Hematopoietic multipotent progenitor cell (in vitro differentiated cells): ENCODE measurements at regions not wholly inside any gene's neighbourhood (a gene's known extent, or its start where the extent isn't known, plus 50 kb on each side); places are given as distances from the start of the nearest gene placed in this dataset. TPM values are rescaled to one million over a fixed set of nuclear protein-coding genes. Genes with fewer than 3 reads are reported as not detected.
"Not testable (repeated sequence)": the region's sequence is repeated elsewhere in the genome, so short reads cannot be mapped to it uniquely, and the experiment has no call there.

ENCODE experiments used
- DNase-seq, 3 donors: peaks; one replicate each; pipeline ENCODE4 v3.0.0-alpha.2; 2011 to 2015; ENCODE audit warnings: low read depth in 2 of 3, low spot score in 2 of 3
- small RNA-seq: library from RNA; depleted of rRNA; stranded (forward); fragments of <200 nt; gene quantifications from one replicate; pipeline ENCODE3, GENCODE V24; 2012

GRCh38 chrX:138255373-138255772 is 456.1 kb downstream of the FGF13 start:
- no peak for DNase-seq

GRCh38 chrX:138264095-138264494 is 447.4 kb downstream of the FGF13 start:
- not testable (repeated sequence) for DNase-seq

GRCh38 chrX:138270931-138271330 is 440.6 kb downstream of the FGF13 start:
- no peak for DNase-seq

GRCh38 chrX:138282598-138283150 is 428.8 kb downstream of the FGF13 start:
- not testable (repeated sequence) for DNase-seq

DNA sequence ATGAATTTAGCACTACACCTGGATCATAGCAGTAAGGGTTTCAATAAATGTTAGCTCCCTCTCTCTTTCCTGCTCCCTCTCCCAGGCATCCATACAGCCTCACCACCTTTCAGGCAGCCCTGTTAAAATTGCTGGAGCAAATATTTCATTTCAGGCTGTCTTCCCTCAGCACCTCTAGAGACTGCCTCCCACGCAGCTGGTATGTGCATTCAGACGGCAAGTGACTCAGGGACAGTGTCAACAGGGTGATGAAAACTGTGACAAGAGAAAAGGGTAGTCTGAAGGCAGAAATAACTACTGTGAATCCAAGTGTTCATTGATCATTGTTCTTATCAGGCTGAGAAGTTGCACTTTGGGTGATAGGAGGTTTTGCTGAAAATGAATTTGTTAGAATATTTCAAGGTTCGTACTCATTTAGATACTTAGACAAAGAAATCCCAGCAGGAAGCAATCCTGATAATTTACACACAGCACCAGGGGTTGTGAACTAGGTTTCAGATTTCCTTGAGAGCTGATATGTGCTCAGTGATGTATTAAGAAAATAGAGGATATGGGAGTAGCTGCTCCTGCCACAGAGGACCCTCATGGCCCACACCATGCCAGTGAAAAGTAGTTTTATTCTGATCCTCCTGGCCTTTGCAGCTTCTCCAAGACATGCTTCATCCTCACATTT is 424.2 kb downstream of the FGF13 start:
- DNase-seq, result no peak

DNA sequence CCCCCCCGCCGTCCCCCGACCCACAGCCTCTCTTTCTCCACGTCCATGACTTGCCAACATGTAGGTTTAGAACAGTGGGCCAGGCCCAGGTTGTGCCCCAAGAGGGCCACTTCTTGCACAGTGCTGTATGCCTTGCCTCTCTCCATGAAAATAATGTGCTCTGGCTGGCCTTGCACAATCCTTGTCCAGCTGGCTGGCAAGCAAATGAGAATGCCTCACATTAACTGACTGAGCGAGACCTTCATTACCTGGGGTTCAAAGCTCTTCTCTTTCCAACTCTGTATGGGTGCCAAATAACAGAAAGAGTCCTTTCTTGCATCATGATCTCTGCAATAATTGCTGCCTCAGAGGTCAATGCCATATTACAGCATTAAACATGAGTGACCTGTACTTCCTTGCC is 416.6 kb downstream of the FGF13 start:
- no peak for DNase-seq

DNA sequence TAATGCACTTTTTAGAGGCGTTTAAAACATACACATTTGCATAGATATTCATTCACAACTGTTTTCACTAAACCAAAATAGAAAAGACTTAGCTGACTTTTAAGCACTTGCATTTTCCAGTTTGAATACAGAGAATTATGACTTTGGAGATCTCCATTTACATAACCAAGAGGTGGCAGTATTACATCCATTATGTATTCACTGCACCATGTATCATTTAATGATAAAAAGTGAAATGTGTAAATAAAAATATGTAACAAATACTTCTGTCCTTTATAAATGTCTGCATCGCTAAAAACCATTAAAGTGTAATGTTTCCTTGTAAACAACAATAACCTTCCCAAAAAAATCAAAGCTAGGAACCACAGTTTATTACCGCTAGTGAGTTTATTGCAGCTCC is 413.2 kb downstream of the FGF13 start:
- no peak for DNase-seq

- DNase-seq, result no peak
These were observed 365.7 kb downstream of the FGF13 start for GRCh38 chrX:138345801-138346200.

DNA sequence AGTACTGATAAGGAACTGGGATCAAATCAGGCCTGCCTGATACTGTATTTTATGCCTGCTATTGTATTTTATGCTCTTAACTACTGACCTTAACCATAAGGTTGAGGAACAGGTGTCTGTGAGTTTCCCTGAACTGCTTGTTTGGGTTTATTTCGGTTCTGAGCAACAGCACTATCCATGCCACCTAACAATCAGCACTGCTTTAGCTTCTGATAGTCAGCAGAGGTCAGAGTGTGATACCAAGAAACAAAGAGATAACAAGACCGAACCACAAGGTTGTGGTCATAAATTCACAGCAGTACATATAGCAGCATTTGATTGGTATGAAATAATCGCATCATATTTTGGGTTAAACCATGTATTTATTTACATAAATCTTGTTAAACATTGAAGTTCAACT is 362.2 kb downstream of the FGF13 start:
- DNase-seq, result no peak

- no peak for DNase-seq
These were observed 332.6 kb downstream of the FGF13 start for GRCh38 chrX:138378876-138379275.

DNA sequence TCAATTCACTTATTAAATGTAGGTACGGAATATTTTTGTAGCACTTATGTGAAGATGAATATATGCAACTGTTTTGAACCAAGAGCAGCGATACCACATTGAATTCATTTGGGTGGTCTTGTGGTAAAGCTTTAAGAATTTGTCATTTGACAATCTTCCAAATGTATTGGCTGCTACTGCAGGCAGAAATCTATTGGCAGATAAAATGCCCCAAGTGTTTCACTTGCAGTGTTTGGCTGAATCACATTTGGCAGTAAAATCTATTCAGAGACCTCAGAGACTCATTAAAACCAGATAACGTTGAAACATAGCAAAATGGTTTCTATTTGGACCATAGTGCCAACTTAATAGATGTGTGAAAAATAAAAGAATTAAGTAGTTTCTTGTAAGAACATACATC is 303.4 kb downstream of the FGF13 start:
- no peak for DNase-seq

DNA sequence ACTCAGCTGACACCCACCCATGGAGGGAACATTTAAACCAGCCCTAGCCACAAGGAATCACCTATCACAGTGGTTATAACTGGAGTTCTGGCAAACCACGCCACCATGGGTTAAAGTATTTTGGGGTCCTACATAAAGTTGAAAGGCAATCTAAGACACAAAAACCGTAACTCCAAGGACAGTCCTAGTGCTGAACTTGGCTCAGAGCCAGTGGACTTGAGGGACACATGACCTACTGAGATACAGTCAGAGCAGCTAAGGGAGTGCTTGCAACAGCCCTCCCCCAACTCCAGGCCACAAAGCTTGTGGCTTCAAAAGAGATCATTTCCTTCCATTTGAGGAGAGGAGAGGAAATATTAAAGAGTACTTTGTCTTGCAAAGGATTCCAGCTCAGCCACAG is 300.5 kb downstream of the FGF13 start:
- DNase-seq, result no peak

Small RNA genes lying in the stretch of these regions (small RNA-seq; reads per million reads assigned to genes)
- gene RN7SKP31 (not detected), gene RNU6-985P (not detected)
